ENCODE measurements at regions not wholly inside any gene's neighbourhood (a gene's known extent, or its start where the extent isn't known, plus 50 kb on each side); places are given as distances from the start of the nearest gene placed in this dataset.

- DNase-seq = no peak
- H3K4me1 Mint-ChIP-seq = no peaks in the 10 kb centered on the region
- H3K9me3 Mint-ChIP-seq = peaks cover 4% of the 10 kb centered on the region
- no peak overlapping the region for H3K4me3 Mint-ChIP-seq
- TF ChIP-seq, protein P1, sequence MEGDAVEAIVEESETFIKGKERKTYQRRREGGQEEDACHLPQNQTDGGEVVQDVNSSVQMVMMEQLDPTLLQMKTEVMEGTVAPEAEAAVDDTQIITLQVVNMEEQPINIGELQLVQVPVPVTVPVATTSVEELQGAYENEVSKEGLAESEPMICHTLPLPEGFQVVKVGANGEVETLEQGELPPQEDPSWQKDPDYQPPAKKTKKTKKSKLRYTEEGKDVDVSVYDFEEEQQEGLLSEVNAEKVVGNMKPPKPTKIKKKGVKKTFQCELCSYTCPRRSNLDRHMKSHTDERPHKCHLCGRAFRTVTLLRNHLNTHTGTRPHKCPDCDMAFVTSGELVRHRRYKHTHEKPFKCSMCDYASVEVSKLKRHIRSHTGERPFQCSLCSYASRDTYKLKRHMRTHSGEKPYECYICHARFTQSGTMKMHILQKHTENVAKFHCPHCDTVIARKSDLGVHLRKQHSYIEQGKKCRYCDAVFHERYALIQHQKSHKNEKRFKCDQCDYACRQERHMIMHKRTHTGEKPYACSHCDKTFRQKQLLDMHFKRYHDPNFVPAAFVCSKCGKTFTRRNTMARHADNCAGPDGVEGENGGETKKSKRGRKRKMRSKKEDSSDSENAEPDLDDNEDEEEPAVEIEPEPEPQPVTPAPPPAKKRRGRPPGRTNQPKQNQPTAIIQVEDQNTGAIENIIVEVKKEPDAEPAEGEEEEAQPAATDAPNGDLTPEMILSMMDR (IDR thresholded peaks at IDR 0.05) = no peak
- H3K27me3 Mint-ChIP-seq (ENCODE audit: low read depth, poor library complexity) = no peaks in the 10 kb centered on the region
- no peaks in the 10 kb centered on the region for H3K36me3 Mint-ChIP-seq (ENCODE audit: low read depth)
- no peak overlapping the region for H3K27ac Mint-ChIP-seq
These were observed 262.1 kb downstream of the NKX6-1 start for GRCh38 chr4:84237008-84237407.

- Mint-ChIP-seq H3K36me3 (ENCODE audit: low read depth) (no peaks in the 10 kb centered on the region), H3K9me3 (peaks cover 4% of the 10 kb centered on the region), H3K27ac (no peak overlapping the region), H3K4me3 (no peak overlapping the region), H3K4me1 (no peaks in the 10 kb centered on the region), H3K27me3 (ENCODE audit: low read depth, poor library complexity) (peaks cover 4% of the 10 kb centered on the region)
- TF ChIP-seq, protein P1 (IDR thresholded peaks at IDR 0.05) = no peak
- no peak for DNase-seq
These were observed 263.8 kb downstream of the NKX6-1 start for GRCh38 chr4:84235126-84235944.

- Mint-ChIP-seq H3K9me3 (peaks cover 3% of the 10 kb centered on the region), H3K4me1 (no peaks in the 10 kb centered on the region), H3K27ac (peak overlapping the region; percentile 15), H3K36me3 (ENCODE audit: low read depth) (no peaks in the 10 kb centered on the region), H3K4me3 (no peak overlapping the region), H3K27me3 (ENCODE audit: low read depth, poor library complexity) (peaks cover 4% of the 10 kb centered on the region)
- DNase-seq = no peak
- TF ChIP-seq, protein P1 (IDR thresholded peaks at IDR 0.05) = no peak
These were observed 266.6 kb downstream of the NKX6-1 start for GRCh38 chr4:84232309-84233095.

GRCh38 chr4:84231539-84232055, 267.5 kb downstream of the NKX6-1 start:
- TF ChIP-seq, protein P1 (IDR thresholded peaks at IDR 0.05) = no peak
- Mint-ChIP-seq H3K4me3 (no peak overlapping the region), H3K27me3 (ENCODE audit: low read depth, poor library complexity) (peaks cover 4% of the 10 kb centered on the region), H3K27ac (no peak overlapping the region), H3K9me3 (no peaks in the 10 kb centered on the region), H3K4me1 (no peaks in the 10 kb centered on the region), H3K36me3 (ENCODE audit: low read depth) (no peaks in the 10 kb centered on the region)
- no peak for DNase-seq

- TF ChIP-seq, protein P1 (IDR thresholded peaks at IDR 0.05) = no peak
- DNase-seq = no peak
These were observed 274.6 kb downstream of the NKX6-1 start for GRCh38 chr4:84224522-84224921.

More at GRCh38 chr4:84224522-84224921, 274.6 kb downstream of the NKX6-1 start:
- Mint-ChIP-seq H3K9me3 (no peaks in the 10 kb centered on the region), H3K4me3 (no peak overlapping the region), H3K27ac (no peak overlapping the region), H3K36me3 (ENCODE audit: low read depth) (no peaks in the 10 kb centered on the region), H3K4me1 (no peaks in the 10 kb centered on the region), H3K27me3 (ENCODE audit: low read depth, poor library complexity) (peaks cover 3% of the 10 kb centered on the region)
